GM12874 (cell line): ENCODE measurements at regions not wholly inside any gene's neighbourhood (a gene's known extent, or its start where the extent isn't known, plus 50 kb on each side); places are given as distances from the start of the nearest gene placed in this dataset.

ENCODE experiments used
- TF ChIP-seq, protein P1 (sequence below): IDR thresholded peaks from 2 replicates; pipeline ENCODE4 v1.5.1; 2011; ENCODE audit warnings: low read depth, mild to moderate bottlenecking, control low read depth, low read length, moderate library complexity; ENCODE audit not compliant: insufficient read depth

DNA sequence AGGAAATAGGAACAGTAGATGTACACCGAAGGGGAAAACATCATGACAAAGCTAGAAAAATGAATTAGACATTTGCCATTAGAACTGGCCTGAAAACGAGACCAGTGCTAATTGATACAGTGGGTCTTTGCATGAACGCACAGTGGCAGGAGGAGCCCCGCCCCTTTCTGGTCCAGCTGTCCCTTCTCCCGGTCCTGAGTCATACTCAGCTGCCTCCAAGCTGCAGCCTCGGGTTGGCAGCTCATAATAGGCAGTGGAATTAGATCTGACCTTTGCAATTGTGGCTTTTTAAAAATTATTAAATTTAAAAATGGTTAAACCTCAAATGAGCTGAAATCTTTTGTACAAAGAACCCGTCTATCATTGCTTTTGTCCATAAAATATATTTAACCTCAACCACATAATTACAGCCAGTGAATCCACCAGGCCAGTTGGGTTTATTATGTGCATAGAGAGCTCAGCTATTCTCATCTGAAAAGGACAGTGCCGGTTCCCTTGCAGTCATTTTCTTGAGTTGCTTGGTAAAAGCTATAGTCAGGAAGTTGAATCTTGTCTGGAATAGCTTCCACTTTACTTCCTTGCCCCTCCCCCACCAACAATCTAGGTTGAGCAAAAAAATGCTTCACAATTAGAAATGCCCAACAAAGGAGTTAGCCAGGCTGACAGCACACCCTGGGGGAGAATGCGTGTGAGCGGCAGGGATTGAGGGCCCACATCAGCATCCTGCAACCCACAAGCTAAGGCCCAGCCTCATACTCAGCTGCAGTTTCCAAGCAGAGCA lies 147.1 kb downstream of the BUB3 start:
- TF ChIP-seq, protein P1, sequence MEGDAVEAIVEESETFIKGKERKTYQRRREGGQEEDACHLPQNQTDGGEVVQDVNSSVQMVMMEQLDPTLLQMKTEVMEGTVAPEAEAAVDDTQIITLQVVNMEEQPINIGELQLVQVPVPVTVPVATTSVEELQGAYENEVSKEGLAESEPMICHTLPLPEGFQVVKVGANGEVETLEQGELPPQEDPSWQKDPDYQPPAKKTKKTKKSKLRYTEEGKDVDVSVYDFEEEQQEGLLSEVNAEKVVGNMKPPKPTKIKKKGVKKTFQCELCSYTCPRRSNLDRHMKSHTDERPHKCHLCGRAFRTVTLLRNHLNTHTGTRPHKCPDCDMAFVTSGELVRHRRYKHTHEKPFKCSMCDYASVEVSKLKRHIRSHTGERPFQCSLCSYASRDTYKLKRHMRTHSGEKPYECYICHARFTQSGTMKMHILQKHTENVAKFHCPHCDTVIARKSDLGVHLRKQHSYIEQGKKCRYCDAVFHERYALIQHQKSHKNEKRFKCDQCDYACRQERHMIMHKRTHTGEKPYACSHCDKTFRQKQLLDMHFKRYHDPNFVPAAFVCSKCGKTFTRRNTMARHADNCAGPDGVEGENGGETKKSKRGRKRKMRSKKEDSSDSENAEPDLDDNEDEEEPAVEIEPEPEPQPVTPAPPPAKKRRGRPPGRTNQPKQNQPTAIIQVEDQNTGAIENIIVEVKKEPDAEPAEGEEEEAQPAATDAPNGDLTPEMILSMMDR, result no peak

DNA sequence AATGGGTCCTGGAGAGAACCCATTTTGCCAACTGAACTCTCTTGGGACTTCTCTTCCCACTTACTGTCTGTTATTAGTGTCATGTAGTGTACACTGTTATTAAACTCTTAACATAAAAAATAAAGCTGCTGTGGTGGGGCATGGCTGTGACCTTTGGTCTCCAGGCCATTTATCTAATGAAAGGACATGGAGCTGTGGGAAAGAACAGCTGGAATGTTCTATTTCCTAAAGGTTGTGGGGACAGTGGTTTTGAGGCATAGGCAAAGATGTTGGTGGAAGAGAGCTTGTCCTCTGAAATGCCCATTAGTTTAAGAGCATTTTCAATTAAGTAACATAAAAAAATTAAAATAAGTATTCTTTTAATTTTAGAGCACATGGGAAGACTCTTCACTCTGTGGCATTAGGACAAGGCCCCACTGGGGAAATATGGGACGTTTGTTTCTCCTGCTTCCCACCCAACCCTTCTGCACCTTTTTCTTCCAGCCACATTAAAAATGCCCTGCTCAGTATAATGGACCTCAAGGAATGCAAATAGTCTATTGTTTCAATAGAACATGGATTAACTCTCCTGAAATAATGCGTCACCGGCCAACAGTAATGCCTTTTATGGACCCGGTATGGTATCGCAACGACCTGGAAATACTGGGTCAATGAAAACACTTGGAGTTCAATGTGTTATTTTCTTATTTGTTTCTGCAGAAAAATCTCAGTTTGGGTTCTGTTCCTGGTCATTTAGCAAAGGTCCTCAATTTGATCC lies 149.6 kb downstream of the BUB3 start:
- TF ChIP-seq, protein P1, result no peak

DNA sequence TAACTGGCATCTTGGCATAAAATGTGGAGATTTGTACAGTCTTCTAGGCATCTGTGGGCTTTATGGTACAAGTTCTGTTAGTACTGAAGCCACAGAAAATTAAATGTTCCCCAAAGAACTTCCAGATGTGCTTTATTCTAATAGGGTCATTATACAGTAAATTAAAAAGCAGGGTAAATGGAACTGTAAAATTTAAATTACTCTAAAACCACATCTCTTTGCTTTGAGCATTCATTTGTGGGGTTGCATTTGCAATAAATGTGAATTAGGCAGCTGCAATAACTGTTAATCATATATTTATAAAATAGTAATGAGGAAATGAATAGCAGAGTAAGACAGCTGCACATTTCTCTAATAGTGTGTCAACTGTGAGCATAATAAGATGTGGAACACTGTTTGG lies 151.5 kb downstream of the BUB3 start:
- TF ChIP-seq, protein P1, result no peak

DNA sequence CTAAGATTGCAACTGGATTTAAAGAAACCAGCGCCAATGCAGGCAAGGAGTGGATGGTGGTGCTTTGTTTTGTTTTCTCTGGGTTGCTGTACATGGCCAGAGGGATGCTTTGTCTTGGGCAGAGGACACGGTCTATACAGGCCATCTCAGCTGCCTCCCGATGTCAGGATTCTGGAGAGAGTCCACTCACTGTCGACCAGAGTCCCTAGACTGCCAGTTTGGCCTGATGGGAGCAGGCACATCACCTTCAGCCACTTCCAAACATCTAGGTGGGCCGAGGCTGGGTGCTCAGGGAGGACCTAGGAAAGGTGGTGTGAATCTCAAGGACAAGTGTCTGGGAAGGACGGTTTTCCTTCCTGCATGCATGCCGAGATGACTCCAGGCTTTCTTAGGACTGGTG lies 152.1 kb downstream of the BUB3 start:
- TF ChIP-seq, protein P1, result no peak

DNA sequence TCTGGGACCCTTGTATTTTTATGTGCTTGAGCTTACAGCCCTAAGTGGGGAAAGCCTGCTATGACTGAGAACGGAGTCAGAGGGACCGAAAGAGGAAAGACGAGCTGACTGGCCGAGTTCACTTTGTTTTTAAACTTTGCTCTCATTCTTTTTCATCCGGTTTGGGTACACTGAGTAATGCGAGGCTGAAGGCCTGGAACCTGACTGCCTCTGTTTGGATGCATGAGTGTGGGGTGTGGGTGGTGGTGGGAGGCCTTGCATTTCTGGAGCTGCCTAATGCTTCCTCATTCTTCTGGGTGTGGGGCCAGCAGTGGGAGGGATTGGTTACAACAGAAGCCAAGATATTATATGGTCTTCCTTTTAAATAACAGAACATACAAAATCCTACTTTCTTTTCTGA lies 155.5 kb downstream of the BUB3 start:
- TF ChIP-seq, protein P1, result no peak

DNA sequence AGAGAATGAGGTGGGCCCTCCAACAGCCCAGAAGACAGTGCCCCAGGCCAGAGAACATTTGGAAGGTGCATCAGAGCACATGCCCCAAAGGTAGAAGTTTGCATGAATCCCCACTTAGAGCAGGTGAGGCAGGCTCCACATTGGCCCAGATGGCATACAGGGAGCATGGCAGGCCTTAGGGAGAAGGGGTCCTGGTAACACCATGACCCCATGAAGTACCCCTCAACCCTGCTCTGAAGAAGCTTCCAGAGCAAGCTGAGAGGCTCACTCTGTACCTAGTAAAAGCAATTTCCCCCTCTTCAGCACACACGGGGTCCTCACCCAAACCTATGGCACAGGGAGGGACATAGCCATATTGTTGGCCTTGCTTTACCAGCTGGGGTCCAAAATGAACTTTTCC lies 162.6 kb downstream of the BUB3 start:
- TF ChIP-seq, protein P1, result no peak

DNA sequence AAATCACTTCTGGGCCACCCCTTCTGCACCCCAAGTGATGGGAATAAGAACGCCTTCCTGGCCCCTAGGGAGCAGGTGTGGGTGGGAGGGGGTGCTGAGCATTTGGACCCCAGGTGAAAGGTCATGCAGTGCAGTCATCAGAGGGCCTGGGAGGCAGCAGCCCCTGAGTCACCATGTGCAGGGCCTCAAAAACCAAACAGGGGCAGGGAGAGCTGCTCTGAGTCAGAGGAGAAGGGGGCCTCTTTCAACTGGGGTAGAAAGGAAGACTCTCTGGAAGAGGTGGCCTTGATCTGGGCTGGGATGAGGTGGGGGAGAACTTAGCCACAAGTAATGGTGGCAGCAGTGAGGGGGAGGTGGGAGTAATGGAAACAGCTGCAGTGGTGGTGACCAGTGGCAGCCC lies 164.3 kb downstream of the BUB3 start:
- TF ChIP-seq, protein P1, result no peak
